GM12874 (cell line): ENCODE measurements at regions not wholly inside any gene's neighbourhood (a gene's known extent, or its start where the extent isn't known, plus 50 kb on each side); places are given as distances from the start of the nearest gene placed in this dataset.

Experiments used
- CTCF ChIP-seq: IDR thresholded peaks from 2 replicates; pipeline ENCODE4 v1.5.1; 2011; ENCODE audit warnings: low read depth, mild to moderate bottlenecking, control low read depth, low read length, moderate library complexity; ENCODE audit not compliant: insufficient read depth

GRCh38 chr1:72419229-72419628 is 136.9 kb upstream of the NEGR1 start:
- no peak for TF ChIP-seq CTCF

DNA sequence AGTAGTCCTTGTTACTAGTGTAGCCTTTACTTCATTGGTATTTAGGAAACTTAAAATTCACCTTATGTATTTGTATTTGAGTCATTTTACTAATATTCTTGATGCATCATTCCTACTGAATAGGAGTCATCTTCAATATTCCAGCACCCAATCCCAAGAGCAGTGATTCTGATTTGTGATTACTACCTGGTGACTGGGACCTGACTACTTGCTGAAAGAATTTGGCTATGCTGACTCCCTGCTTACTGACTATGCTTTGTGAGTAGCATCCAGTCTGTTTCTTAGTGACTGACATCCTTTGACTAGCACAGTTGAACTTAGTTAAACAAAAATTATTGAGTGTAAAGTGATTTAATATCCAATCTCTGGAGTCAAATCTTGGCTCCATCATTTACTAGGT is 129.9 kb upstream of the NEGR1 start:
- TF ChIP-seq CTCF: no peak

DNA sequence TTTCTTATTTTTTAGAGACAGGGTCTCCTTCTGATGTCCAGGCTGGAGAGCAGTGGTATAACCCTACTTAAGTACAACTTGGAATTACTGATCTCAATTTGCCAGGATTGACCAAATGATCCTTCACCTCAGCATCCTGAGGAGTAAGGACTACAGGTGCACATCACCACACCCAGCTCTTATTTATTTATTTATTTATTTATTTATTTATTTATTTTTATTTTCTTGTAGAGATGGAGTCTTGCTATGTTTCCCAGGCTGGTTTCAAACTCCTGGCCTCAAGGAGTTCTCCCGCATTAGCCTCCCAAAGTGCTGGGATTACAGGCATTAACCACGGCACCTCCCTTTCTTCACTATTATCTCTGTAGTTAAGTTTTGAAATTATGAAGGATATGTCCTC is 117.5 kb upstream of the NEGR1 start:
- no peak for TF ChIP-seq CTCF

GRCh38 chr1:72397786-72398185 is 115.4 kb upstream of the NEGR1 start:
- TF ChIP-seq CTCF: no peak

DNA sequence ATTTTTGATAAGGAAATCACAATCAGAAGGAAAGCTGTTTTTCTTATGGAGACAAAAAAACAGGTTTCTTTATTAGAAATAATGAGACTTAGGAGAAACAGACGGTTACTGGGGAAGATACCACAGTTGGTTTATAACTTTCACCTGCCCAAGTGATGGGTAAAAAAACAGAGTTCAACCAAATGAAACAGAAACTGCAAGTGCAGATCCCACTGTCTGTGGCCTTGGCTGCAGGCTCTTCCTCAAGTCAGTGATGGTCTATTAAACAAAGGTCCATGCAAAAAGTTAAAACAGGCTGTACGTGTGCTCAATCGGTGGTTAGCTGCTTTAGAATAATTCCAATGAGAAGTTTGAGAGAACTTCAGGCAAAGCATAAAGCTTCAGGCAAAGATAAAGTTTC is 112.1 kb upstream of the NEGR1 start:
- TF ChIP-seq CTCF: no peak

DNA sequence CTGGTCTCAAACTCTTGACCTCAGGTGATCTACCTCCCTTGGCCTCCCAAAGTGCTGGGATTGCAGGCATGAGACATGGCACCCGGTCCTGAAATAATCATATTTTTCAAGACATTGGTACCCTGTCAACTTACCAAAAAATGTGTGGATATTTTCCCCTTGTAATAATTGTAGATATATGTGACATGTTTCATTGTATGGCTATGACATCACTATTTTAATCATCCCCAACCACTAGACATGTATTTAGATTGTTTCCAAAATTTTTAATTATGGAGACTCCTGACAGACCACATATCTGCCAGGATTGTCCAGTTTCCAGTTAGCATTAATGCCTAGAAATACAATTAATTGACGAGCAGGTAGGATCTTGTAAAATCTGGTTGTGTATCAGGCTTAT is 96.7 kb upstream of the NEGR1 start:
- no peak for TF ChIP-seq CTCF

- no peak for TF ChIP-seq CTCF
These were observed 92.9 kb upstream of the NEGR1 start for GRCh38 chr1:72375226-72375625.
